GM23338 (cell line): ENCODE measurements at regions not wholly inside any gene's neighbourhood (a gene's known extent, or its start where the extent isn't known, plus 50 kb on each side); places are given as distances from the start of the nearest gene placed in this dataset.

ENCODE experiments used
- ATAC-seq: fragments of 200-7000 bp; cut with Tn5 transposase; 3 replicates; pipeline ENCODE4 v1.9.1; 2020
- DNase-seq: peaks from one replicate; pipeline ENCODE4 v3.0.0-alpha.2; 2015; ENCODE audit warnings: low spot score
- H2AFZ ChIP-seq: fragments of 200-600 bp; sonication (generic); 2 replicates; pipeline ENCODE4 v1.8.0; 2016; ENCODE audit warnings: antibody characterized with exemption, mild to moderate bottlenecking, moderate library complexity
- H3F3A ChIP-seq: fragments of 200-600 bp; sonication (generic); replicated peaks from 2 replicates; pipeline ENCODE4 v1.8.0; 2017; ENCODE audit warnings: antibody characterized with exemption, mixed run types, low read depth
- H3K27ac ChIP-seq: fragments of 200-600 bp; sonication (generic); 2 replicates; pipeline ENCODE4 v1.6.1; 2016; ENCODE audit warnings: low read depth
- H3K27me3 ChIP-seq: fragments of 200-600 bp; sonication (generic); 2 replicates; pipeline ENCODE4 v1.8.0; 2016; ENCODE audit warnings: mild to moderate bottlenecking, mixed run types, moderate library complexity; ENCODE audit not compliant: insufficient read depth
- H3K36me3 ChIP-seq: fragments of 200-600 bp; sonication (generic); 2 replicates; pipeline ENCODE4 v1.8.0; 2016; ENCODE audit warnings: mild to moderate bottlenecking; ENCODE audit not compliant: insufficient read depth
- H3K4me1 ChIP-seq: fragments of 200-600 bp; sonication (generic); 2 replicates; pipeline ENCODE4 v1.8.0; 2016; ENCODE audit warnings: mild to moderate bottlenecking, moderate library complexity; ENCODE audit not compliant: insufficient read depth
- H3K4me2 ChIP-seq: fragments of 200-600 bp; sonication (generic); 2 replicates; pipeline ENCODE4 v1.7.1; 2017; ENCODE audit warnings: mixed run types
- H3K4me3 ChIP-seq: fragments of 200-600 bp; sonication (generic); 2 replicates; pipeline ENCODE4 v1.6.1; 2016; ENCODE audit warnings: mixed run types
- H3K79me2 ChIP-seq: fragments of 200-600 bp; sonication (generic); replicated peaks from 2 replicates; pipeline ENCODE4 v1.8.0; 2017; ENCODE audit warnings: mild to moderate bottlenecking; ENCODE audit not compliant: insufficient read depth
- H3K9me2 ChIP-seq: fragments of 200-600 bp; sonication (generic); 2 replicates; pipeline ENCODE4 v1.8.0; 2017; ENCODE audit not compliant: insufficient read depth
- H4K20me1 ChIP-seq: fragments of 200-600 bp; sonication (generic); replicated peaks from 2 replicates; pipeline ENCODE4 v1.8.0; 2017; ENCODE audit warnings: mild to moderate bottlenecking; ENCODE audit not compliant: insufficient read depth
- H3K27ac Mint-ChIP-seq: 2 replicates; pipeline ENCODE4 v1.8.0; 2020; ENCODE audit warnings: inconsistent platforms, mild to moderate bottlenecking, moderate library complexity, mixed read lengths
- H3K27me3 Mint-ChIP-seq: 3 replicates; pipeline ENCODE4 v1.8.0; 2022; ENCODE audit warnings: low read depth, mild to moderate bottlenecking, moderate library complexity, mixed read lengths, inconsistent platforms; ENCODE audit not compliant: insufficient read depth, poor library complexity
- H3K36me3 Mint-ChIP-seq: 3 replicates; pipeline ENCODE4 v1.8.0; 2021; ENCODE audit warnings: low read depth, mild to moderate bottlenecking, inconsistent platforms, moderate library complexity, mixed read lengths
- H3K4me1 Mint-ChIP-seq: 3 replicates; pipeline ENCODE4 v1.8.0; 2020; ENCODE audit warnings: mild to moderate bottlenecking, inconsistent platforms, mixed read lengths
- H3K4me3 Mint-ChIP-seq: 3 replicates; pipeline ENCODE4 v1.8.0; 2021; ENCODE audit warnings: moderate library complexity, mild to moderate bottlenecking, inconsistent platforms, mixed read lengths
- H3K9me3 Mint-ChIP-seq: 3 replicates; pipeline ENCODE4 v1.8.0; 2020; ENCODE audit warnings: moderate library complexity, mild to moderate bottlenecking, inconsistent platforms, mixed read lengths
- CREB1 ChIP-seq: fragments of 250-450 bp; sonication (Bioruptor Pico); IDR thresholded peaks from 2 replicates; pipeline ENCODE4 v1.5.0; 2020; ENCODE audit warnings: low read depth, mild to moderate bottlenecking, moderate library complexity
- EZH2 ChIP-seq: fragments of 200-600 bp; sonication (generic); IDR thresholded peaks from one replicate; pipeline ENCODE4 v1.8.0; 2017; ENCODE audit warnings: antibody characterized with exemption, mild to moderate bottlenecking, low read depth; ENCODE audit not compliant: unreplicated experiment
- EZH2phosphoT487 ChIP-seq: fragments of 200-600 bp; sonication (generic); IDR thresholded peaks from one replicate; pipeline ENCODE4 v1.8.1; 2018; ENCODE audit warnings: antibody characterized with exemption; ENCODE audit not compliant: unreplicated experiment
- POLR2AphosphoS5 ChIP-seq: IDR thresholded peaks from 2 replicates; pipeline ENCODE4 v1.6.1; 2016; ENCODE audit warnings: antibody characterized with exemption, low read depth
- ZNF331 ChIP-seq: fragments of 250-450 bp; sonication (Bioruptor Pico); IDR thresholded peaks from 2 replicates; pipeline ENCODE4 v1.5.0; 2020; ENCODE audit warnings: low read depth, mild to moderate bottlenecking, moderate library complexity
- TF ChIP-seq, protein P1 (sequence below), 2 experiments: fragments of 200-600 bp in 1 of 2; sonication (generic) in 1 of 2; conservative IDR thresholded peaks; 2 replicates each; pipeline versions ENCODE4 v1.5.1 to v1.6.1; 2016 to 2017; ENCODE audit warnings: antibody characterized with exemption in 2 of 2, low read depth in 2 of 2, mild to moderate bottlenecking in 2 of 2, moderate library complexity in 1 of 2
- TF ChIP-seq, protein P2 (sequence below): IDR thresholded peaks from one replicate; pipeline ENCODE4 v1.6.1; 2018; ENCODE audit warnings: antibody characterized with exemption; ENCODE audit not compliant: unreplicated experiment

DNA sequence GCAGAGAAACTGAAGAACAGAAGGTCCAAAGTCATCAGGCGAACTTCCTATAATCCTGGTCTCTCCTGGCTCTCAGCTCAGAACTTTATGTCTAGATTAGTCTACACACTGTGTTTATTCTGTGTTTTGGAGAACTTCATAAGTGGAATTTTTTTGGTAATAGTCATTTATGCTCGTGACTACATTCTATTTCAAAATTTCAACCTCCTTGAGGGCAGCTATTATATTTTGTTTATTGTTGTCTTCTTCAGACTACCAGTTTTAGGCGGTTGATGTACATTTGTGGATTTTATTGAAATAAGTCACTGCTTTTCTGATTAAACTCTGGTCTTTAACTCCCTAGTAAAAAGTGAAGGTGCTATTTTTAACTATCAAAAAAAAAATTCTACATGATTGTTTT, 816.6 kb downstream of the SATB2 start:
- Mint-ChIP-seq H3K27me3 (no peaks in the 10 kb centered on the region), H3K4me1 (peaks cover 5% of the 10 kb centered on the region; the same call in 2 of the 3 replicates), H3K9me3 (no peaks in the 10 kb centered on the region), H3K4me3 (no peak overlapping the region), H3K36me3 (no peaks in the 10 kb centered on the region), H3K27ac (no peak overlapping the region)
- Histone ChIP-seq H2AFZ (no peak overlapping the region), H3K4me3 (no peak overlapping the region), H3K4me1 (no peaks in the 10 kb centered on the region; the same call in 1 of the 2 replicates), H3K79me2 (no peaks in the 10 kb centered on the region), H3K9me2 (peaks cover 6% of the 10 kb centered on the region; the same call in 1 of the 2 replicates), H3K4me2 (no peak overlapping the region), H4K20me1 (no peaks in the 10 kb centered on the region), H3F3A (no peaks in the 10 kb centered on the region), H3K36me3 (no peaks in the 10 kb centered on the region), H3K27ac (no peak overlapping the region), H3K27me3 (no peaks in the 10 kb centered on the region)
- DNase-seq (no peak), ATAC-seq (no peak)
- no peak for TF ChIP-seq CREB1 (CRISPR knock-in tag)
- TF ChIP-seq, protein P1, sequence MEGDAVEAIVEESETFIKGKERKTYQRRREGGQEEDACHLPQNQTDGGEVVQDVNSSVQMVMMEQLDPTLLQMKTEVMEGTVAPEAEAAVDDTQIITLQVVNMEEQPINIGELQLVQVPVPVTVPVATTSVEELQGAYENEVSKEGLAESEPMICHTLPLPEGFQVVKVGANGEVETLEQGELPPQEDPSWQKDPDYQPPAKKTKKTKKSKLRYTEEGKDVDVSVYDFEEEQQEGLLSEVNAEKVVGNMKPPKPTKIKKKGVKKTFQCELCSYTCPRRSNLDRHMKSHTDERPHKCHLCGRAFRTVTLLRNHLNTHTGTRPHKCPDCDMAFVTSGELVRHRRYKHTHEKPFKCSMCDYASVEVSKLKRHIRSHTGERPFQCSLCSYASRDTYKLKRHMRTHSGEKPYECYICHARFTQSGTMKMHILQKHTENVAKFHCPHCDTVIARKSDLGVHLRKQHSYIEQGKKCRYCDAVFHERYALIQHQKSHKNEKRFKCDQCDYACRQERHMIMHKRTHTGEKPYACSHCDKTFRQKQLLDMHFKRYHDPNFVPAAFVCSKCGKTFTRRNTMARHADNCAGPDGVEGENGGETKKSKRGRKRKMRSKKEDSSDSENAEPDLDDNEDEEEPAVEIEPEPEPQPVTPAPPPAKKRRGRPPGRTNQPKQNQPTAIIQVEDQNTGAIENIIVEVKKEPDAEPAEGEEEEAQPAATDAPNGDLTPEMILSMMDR (conservative IDR thresholded peaks at IDR 0.05; ENCODE audit: low read depth in 2 of 2) = no peak
- no peak for TF ChIP-seq ZNF331 (CRISPR knock-in tag)

DNA sequence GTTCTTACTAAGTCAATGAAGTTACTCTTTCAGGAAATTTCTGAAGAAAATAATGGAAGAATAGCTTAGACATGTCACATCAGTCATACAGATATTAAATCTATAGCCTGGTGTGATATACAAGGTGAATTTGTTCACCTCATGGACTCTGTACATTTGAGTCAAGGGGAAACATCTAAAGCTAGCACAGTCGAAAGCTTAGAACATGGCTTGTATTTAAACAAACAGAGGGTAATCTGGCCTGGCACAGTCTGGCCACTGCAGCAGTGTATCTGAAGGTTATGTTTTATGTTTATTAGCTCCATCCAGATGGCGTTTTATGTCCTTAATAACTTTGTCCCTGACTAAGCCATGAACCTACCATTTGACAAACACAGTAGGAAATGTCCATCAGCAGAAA, 817.3 kb downstream of the SATB2 start:
- Histone ChIP-seq H4K20me1 (no peaks in the 10 kb centered on the region), H3F3A (no peaks in the 10 kb centered on the region), H3K4me2 (no peak overlapping the region), H3K4me1 (no peaks in the 10 kb centered on the region; the same call in 1 of the 2 replicates), H3K36me3 (no peaks in the 10 kb centered on the region), H3K27me3 (no peaks in the 10 kb centered on the region), H2AFZ (no peak overlapping the region), H3K79me2 (no peaks in the 10 kb centered on the region), H3K27ac (no peak overlapping the region), H3K4me3 (no peak overlapping the region), H3K9me2 (peaks cover 6% of the 10 kb centered on the region; the same call in 1 of the 2 replicates)
- no peaks in the 10 kb centered on the region for H3K27me3 Mint-ChIP-seq
- H3K9me3 Mint-ChIP-seq = no peaks in the 10 kb centered on the region
- H3K4me1 Mint-ChIP-seq = peaks cover 5% of the 10 kb centered on the region; the same call in 2 of the 3 replicates
- H3K36me3 Mint-ChIP-seq = no peaks in the 10 kb centered on the region
- H3K4me3 Mint-ChIP-seq = no peak overlapping the region
- DNase-seq (no peak), ATAC-seq (no peak)
- H3K27ac Mint-ChIP-seq = no peak overlapping the region
- TF ChIP-seq, protein P2, sequence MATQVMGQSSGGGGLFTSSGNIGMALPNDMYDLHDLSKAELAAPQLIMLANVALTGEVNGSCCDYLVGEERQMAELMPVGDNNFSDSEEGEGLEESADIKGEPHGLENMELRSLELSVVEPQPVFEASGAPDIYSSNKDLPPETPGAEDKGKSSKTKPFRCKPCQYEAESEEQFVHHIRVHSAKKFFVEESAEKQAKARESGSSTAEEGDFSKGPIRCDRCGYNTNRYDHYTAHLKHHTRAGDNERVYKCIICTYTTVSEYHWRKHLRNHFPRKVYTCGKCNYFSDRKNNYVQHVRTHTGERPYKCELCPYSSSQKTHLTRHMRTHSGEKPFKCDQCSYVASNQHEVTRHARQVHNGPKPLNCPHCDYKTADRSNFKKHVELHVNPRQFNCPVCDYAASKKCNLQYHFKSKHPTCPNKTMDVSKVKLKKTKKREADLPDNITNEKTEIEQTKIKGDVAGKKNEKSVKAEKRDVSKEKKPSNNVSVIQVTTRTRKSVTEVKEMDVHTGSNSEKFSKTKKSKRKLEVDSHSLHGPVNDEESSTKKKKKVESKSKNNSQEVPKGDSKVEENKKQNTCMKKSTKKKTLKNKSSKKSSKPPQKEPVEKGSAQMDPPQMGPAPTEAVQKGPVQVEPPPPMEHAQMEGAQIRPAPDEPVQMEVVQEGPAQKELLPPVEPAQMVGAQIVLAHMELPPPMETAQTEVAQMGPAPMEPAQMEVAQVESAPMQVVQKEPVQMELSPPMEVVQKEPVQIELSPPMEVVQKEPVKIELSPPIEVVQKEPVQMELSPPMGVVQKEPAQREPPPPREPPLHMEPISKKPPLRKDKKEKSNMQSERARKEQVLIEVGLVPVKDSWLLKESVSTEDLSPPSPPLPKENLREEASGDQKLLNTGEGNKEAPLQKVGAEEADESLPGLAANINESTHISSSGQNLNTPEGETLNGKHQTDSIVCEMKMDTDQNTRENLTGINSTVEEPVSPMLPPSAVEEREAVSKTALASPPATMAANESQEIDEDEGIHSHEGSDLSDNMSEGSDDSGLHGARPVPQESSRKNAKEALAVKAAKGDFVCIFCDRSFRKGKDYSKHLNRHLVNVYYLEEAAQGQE = no peak
- TF ChIP-seq POLR2AphosphoS5 (no peak), EZH2 (no peak), EZH2phosphoT487 (no peak), ZNF331 (CRISPR knock-in tag) (no peak)
- TF ChIP-seq, protein P1 (conservative IDR thresholded peaks at IDR 0.05; ENCODE audit: low read depth in 2 of 2) = no peak
